ENCODE measurements at regions not wholly inside any gene's neighbourhood (a gene's known extent, or its start where the extent isn't known, plus 50 kb on each side); places are given as distances from the start of the nearest gene placed in this dataset.
"Not testable (repeated sequence)": the region's sequence is repeated elsewhere in the genome, so short reads cannot be mapped to it uniquely, and the experiment has no call there.

DNA sequence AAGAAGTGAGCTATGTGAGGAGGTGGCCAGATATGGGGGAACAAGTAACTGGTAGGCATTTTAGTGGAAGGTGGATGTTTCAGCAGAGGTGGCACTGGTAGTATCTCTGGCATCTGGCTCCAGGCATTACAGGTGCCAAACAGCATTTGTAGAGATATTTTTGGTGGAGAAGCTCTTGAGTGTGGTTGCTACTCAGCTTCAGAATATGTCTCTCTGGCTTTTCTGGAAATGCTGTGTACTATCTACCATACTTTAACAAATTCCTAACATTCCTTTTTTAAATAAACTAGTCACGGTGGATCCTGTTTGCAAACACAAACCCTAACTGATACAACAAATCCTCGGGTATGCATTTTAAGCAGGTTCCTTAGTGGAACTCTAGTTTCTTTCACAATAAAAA, 128.0 kb downstream of the BARX2 start:
- no peak for DNase-seq (ENCODE audit: low read depth in 2 of 2)

DNA sequence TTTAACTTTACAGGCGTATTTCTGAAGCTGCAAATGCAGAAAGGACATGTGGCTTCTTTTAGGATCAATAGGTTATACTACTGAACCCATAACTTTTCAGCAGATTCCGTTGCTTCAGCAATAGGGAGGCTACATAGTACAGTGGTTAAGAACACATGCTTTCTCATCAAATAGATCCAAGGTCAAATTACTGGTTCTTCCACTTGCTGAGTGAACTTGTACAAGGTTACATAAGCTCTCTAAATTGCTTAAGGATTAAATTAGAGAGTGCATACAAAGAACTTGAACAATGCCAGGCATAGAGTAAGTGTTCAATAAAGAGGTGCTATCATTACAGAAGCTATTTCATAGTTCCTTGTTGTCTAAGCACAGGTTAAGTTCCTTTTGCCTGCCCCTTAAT, 129.6 kb downstream of the BARX2 start:
- no peak for DNase-seq (ENCODE audit: low read depth in 2 of 2)

GRCh38 chr11:129508163-129508562, 132.5 kb downstream of the BARX2 start:
- DNase-seq (ENCODE audit: low read depth in 2 of 2), result no peak

- no peak for DNase-seq (ENCODE audit: low read depth in 2 of 2)
Measured at GRCh38 chr11:129528296-129528695, 152.6 kb downstream of the BARX2 start.

GRCh38 chr11:129530154-129530895, 154.7 kb downstream of the BARX2 start:
- no peak for DNase-seq (ENCODE audit: low read depth in 2 of 2)

GRCh38 chr11:129533395-129533794, 157.7 kb downstream of the BARX2 start:
- DNase-seq (ENCODE audit: low read depth in 2 of 2), result no peak

- DNase-seq (ENCODE audit: low read depth in 2 of 2), result no peak
Measured at GRCh38 chr11:129536338-129536737, 160.7 kb downstream of the BARX2 start.

DNA sequence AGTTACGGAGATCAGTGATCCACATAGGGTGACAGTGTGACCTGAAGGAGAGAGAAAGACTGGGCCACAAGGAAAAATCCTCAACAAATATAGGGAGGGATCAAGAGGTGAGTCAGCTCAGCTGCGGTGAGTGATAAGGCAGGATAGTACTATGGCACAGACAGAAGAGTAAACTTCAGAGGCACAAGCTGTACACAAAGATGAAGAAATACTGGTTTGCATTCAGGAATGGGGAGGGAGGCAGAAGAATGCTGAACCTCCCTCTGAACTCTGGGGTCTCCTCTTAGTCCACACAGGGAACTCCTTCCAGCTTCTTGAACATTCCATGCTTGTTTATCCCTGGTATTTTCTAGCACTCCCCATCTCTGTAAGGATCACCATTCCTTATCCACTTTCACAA, 162.7 kb downstream of the BARX2 start:
- DNase-seq (ENCODE audit: low read depth in 2 of 2), result no peak

DNA sequence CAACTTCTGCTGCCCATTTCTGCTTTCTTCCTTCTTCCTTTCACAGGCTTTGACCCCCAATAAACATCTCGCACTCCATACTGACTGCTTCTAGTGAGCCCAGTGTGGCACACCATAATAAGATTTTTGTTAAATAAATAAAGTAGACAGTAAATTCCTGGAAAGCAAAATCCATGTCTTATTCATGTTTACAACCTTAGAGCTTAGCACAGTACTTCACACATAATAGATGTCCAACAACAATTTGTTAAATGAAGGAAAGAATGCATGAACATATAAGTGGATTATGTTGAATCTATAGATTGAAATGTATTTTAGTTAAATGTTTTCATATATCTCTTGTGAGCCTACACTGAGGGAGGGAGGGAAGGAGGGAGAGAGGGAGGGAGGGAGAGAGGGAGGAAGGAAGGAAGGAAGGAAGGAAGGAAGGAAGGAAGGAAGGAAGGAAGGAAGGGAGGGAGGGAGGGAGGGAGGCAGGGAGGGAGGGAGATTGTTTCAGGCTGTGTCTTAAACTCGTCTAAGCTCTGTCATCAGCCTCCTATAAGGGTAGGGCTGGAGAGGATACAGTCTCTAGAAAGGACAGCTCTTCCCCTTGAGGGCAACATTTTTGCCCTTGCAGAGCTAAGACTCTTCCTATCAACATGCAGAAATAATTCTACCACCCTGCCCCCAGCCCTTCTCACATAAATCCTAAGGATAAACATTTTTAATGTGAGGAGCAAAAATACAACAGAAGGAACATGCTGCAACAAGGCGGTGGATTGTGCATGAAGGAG, 168.1 kb downstream of the BARX2 start:
- DNase-seq (ENCODE audit: low read depth in 2 of 2), result no peak

DNA sequence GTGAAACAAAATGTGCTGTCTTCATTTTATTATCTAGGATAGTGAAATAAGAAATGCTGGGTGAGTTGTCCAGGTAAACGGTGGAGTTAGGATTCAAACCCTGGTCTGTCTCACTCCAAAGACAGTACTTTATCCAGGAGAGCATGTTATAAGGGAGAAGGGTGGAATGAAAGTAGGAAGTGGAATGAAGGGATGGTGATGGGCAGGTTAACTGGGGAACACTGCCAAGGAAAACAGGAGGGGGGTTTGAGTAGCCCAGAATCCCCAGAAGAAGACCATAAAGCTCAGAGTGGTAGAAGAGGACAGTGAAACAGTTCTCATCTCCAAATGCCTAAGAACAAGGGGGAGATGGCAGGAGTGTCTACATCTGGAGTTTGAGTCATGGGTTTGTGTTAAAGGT, 169.0 kb downstream of the BARX2 start:
- no peak for DNase-seq (ENCODE audit: low read depth in 2 of 2)

DNA sequence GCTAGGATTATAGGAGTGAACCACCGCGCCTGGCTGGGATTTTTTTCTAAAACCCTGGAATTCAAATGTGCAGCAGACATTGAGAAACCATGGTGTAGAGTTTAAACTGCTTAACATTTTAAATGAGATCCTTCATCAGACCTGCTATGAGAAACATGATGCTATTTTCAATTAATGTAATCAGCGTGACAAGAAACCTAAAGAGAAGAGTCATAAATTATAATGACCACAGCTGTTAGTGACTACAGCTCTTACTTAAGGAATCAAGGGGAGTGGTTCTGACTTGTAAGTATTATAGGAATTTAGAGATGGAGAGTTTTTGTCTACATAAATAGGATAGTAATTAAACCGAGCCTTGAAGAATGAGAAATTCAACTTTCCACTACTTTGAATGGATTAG, 170.6 kb downstream of the BARX2 start:
- no peak for DNase-seq (ENCODE audit: low read depth in 2 of 2)

- no peak for DNase-seq (ENCODE audit: low read depth in 2 of 2)
Measured at GRCh38 chr11:129557421-129557820, 181.8 kb downstream of the BARX2 start.

- DNase-seq (ENCODE audit: low read depth in 2 of 2), result no peak
Measured at GRCh38 chr11:129569007-129569406, 193.4 kb downstream of the BARX2 start.

DNA sequence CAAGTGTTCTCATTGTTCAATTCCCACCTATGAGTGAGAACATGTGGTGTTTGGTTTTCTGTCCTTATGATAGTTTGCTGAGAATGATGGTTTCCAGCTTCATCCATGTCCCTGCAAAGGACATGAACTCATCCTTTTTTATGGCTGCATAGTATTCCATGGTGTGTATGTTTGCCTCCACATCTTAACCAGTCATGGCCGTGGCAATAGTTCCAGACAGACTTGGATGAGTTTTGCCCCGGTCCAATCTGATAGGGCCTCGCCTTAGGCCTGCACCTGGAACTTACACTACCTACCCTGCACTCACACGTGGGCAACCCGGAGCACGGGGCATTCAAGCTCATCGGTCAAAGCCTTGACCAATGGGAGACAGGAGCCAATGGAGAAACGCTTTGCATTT, 197.0 kb downstream of the BARX2 start:
- not testable (repeated sequence) for DNase-seq (ENCODE audit: low read depth in 2 of 2)

- no peak for DNase-seq (ENCODE audit: low read depth in 2 of 2)
Measured at GRCh38 chr11:129573161-129573560, 197.5 kb downstream of the BARX2 start.

DNA sequence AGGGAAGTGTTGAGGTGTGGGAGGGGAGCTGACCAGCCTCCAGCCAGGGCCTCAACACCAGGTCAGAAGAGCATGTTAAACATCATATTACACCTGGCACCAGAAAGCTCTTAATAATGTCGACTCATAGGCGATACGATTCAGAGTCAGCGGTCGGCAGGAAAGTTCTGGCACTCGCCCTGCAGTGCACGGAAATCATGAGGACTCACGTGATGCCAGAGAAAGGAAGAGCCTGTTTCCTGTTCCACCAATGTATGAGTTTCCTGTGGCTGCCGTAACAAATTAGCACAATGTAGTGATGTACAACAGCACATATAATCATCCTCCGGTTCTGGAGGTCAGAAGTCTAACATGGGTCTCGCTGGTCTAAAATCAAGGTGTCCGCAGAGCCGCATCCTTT, 198.8 kb downstream of the BARX2 start:
- peak; percentile 37 to 87 for DNase-seq (ENCODE audit: low read depth in 2 of 2)

GRCh38 chr11:129576652-129577051, 201.0 kb downstream of the BARX2 start:
- DNase-seq (ENCODE audit: low read depth in 2 of 2), result no peak

DNA sequence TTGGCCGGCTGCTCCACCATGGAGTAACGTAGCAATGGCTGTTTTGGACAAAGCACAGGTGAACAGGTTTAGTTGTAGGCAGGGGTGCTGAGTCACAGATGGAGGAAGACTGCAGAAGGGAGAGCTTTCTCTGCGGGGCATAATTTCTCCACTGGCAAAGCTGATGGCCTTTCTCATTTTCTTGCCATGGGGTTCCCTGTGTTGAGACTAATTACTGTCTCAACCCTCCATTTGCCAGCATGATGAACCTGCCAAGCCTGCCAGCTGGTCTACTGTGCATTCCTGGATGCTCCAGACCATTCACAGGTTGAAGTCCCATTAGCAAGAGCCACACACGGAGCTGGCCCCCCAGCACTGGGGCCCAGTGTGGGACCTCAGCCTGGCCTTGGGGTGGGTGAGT, 202.4 kb downstream of the BARX2 start:
- DNase-seq (ENCODE audit: low read depth in 2 of 2), result no peak

GRCh38 chr11:129580278-129580677, 204.6 kb downstream of the BARX2 start:
- DNase-seq (ENCODE audit: low read depth in 2 of 2), result no peak

DNA sequence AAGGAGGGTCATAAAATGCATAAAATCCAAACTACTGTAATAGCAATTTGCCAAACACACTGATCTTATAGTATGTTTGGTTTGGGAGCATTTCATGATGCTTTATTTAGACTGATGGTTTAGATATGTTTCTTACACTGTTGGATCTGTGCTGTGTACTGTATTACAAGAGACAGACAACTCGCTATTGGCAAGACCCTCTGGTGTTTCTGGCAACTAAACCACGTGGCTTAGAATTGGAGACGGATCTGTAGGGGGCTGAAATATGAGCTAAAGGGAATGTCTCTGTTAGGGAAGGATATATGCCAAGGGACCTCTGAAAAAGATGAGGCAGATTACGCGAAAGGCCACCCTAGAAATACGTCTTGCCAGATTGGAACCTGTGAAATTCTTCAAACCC, 208.7 kb downstream of the BARX2 start:
- no peak for DNase-seq (ENCODE audit: low read depth in 2 of 2)

- DNase-seq (ENCODE audit: low read depth in 2 of 2), result no peak
Measured at GRCh38 chr11:129589190-129589860, 213.7 kb downstream of the BARX2 start.

GRCh38 chr11:129590030-129590752, 214.5 kb downstream of the BARX2 start:
- no peak for DNase-seq (ENCODE audit: low read depth in 2 of 2)
